ENCODE measurements at regions not wholly inside any gene's neighbourhood (a gene's known extent, or its start where the extent isn't known, plus 50 kb on each side); places are given as distances from the start of the nearest gene placed in this dataset.

- TF ChIP-seq CTCF (conservative IDR thresholded peaks at IDR 0.05) (no peak), EZH2 (IDR thresholded peaks at IDR 0.05; ENCODE audit: low read depth) (no peak)
- no peak overlapping the region for H2AFZ ChIP-seq
- H3K4me3 ChIP-seq = no peak overlapping the region
- no TSS peak for BruUV-seq (replicated peaks)
- POLR2A ChIA-PET (ENCODE audit: unreplicated experiment) = no interaction called here
- H3K36me3 ChIP-seq (ENCODE audit: low read depth) = no peaks in the 10 kb centered on the region
- H3K9me2 ChIP-seq (ENCODE audit: insufficient read depth) = no peaks in the 10 kb centered on the region
- H3K79me2 ChIP-seq (ENCODE audit: low read depth) = no peaks in the 10 kb centered on the region
- peaks cover 86% of the 10 kb centered on the region for H3K27me3 ChIP-seq (ENCODE audit: insufficient read depth, low read depth)
- intact Hi-C loops (cut with micrococcal nuclease; ENCODE audit: unreplicated experiment) = no loop called here
- DNase-seq = no peak
- H3F3A ChIP-seq (ENCODE audit: insufficient read depth, low read depth) = no peaks in the 10 kb centered on the region
- no peaks in the 10 kb centered on the region; the same call in 1 of the 2 replicates for H4K20me1 ChIP-seq (ENCODE audit: insufficient read depth)
- no peak overlapping the region for H3K4me2 ChIP-seq
- CTCF ChIA-PET = no interaction called here
- H3K9me3 ChIP-seq (ENCODE audit: insufficient read depth, low read depth) = no peaks in the 10 kb centered on the region
- no peaks in the 10 kb centered on the region for H3K4me1 ChIP-seq (replicated peaks; ENCODE audit: insufficient read depth)
- no peak overlapping the region for H3K27ac ChIP-seq
These were observed 299.9 kb upstream of the IRX2 start for GRCh38 chr5:3051400-3051799.

GRCh38 chr5:3050863-3051262, 299.4 kb upstream of the IRX2 start:
- ChIA-PET CTCF (no interaction called here), POLR2A (ENCODE audit: unreplicated experiment) (no interaction called here)
- no peak overlapping the region for H3K27ac ChIP-seq
- no TSS peak for BruUV-seq (replicated peaks)
- no peak overlapping the region for H3K4me2 ChIP-seq
- no peaks in the 10 kb centered on the region for H3K79me2 ChIP-seq (ENCODE audit: low read depth)
- no peak overlapping the region for H2AFZ ChIP-seq
- H4K20me1 ChIP-seq (ENCODE audit: insufficient read depth) = no peaks in the 10 kb centered on the region; the same call in 1 of the 2 replicates
- H3K9me2 ChIP-seq (ENCODE audit: insufficient read depth) = no peaks in the 10 kb centered on the region
- peaks cover 81% of the 10 kb centered on the region for H3K27me3 ChIP-seq (ENCODE audit: insufficient read depth, low read depth)
- H3K4me1 ChIP-seq (replicated peaks; ENCODE audit: insufficient read depth) = no peaks in the 10 kb centered on the region
- intact Hi-C loops (cut with micrococcal nuclease; ENCODE audit: unreplicated experiment) = no loop called here
- no peaks in the 10 kb centered on the region for H3K36me3 ChIP-seq (ENCODE audit: low read depth)
- no peaks in the 10 kb centered on the region for H3K9me3 ChIP-seq (ENCODE audit: insufficient read depth, low read depth)
- H3F3A ChIP-seq (ENCODE audit: insufficient read depth, low read depth) = no peaks in the 10 kb centered on the region
- no peak overlapping the region for H3K4me3 ChIP-seq
- TF ChIP-seq CTCF (conservative IDR thresholded peaks at IDR 0.05) = no peak
- TF ChIP-seq EZH2 (IDR thresholded peaks at IDR 0.05; ENCODE audit: low read depth) = no peak
- no peak for DNase-seq

- H2AFZ ChIP-seq = no peak overlapping the region
- H3K27ac ChIP-seq = no peak overlapping the region
- H3K4me3 ChIP-seq = no peak overlapping the region
- POLR2A ChIA-PET (ENCODE audit: unreplicated experiment) = no interaction called here
- TF ChIP-seq CTCF (conservative IDR thresholded peaks at IDR 0.05) (no peak), EZH2 (IDR thresholded peaks at IDR 0.05; ENCODE audit: low read depth) (no peak)
- H3K79me2 ChIP-seq (ENCODE audit: low read depth) = no peaks in the 10 kb centered on the region
- H3K9me3 ChIP-seq (ENCODE audit: insufficient read depth, low read depth) = no peaks in the 10 kb centered on the region
- BruUV-seq (replicated peaks) = no TSS peak
- CTCF ChIA-PET = no interaction called here
- H3K9me2 ChIP-seq (ENCODE audit: insufficient read depth) = no peaks in the 10 kb centered on the region
- DNase-seq = no peak
- no peaks in the 10 kb centered on the region for H3F3A ChIP-seq (ENCODE audit: insufficient read depth, low read depth)
- no peaks in the 10 kb centered on the region for H3K36me3 ChIP-seq (ENCODE audit: low read depth)
- H4K20me1 ChIP-seq (ENCODE audit: insufficient read depth) = no peaks in the 10 kb centered on the region
- H3K4me1 ChIP-seq (replicated peaks; ENCODE audit: insufficient read depth) = no peaks in the 10 kb centered on the region
- intact Hi-C loops (cut with micrococcal nuclease; ENCODE audit: unreplicated experiment) = no loop called here
- H3K27me3 ChIP-seq (ENCODE audit: insufficient read depth, low read depth) = peaks cover 65% of the 10 kb centered on the region
- no peak overlapping the region for H3K4me2 ChIP-seq
These were observed 297.8 kb upstream of the IRX2 start for GRCh38 chr5:3049261-3049660.
